Caki2 (cell line): ENCODE measurements at regions not wholly inside any gene's neighbourhood (a gene's known extent, or its start where the extent isn't known, plus 50 kb on each side); places are given as distances from the start of the nearest gene placed in this dataset.
"Not testable (repeated sequence)": the region's sequence is repeated elsewhere in the genome, so short reads cannot be mapped to it uniquely, and the experiment has no call there.

Experiments used
- DNase-seq: peaks from one replicate; pipeline ENCODE4 v3.0.0-alpha.2; 2015; ENCODE audit warnings: low read depth
- in situ Hi-C: cut with HindIII; loops from 2 replicates; pipeline ENCODE4 v1.10.0; 2016; ENCODE audit warnings: low sequenced_read_pairs, low pct_unique_long_range_greater_than_20kb, mixed read lengths

DNA sequence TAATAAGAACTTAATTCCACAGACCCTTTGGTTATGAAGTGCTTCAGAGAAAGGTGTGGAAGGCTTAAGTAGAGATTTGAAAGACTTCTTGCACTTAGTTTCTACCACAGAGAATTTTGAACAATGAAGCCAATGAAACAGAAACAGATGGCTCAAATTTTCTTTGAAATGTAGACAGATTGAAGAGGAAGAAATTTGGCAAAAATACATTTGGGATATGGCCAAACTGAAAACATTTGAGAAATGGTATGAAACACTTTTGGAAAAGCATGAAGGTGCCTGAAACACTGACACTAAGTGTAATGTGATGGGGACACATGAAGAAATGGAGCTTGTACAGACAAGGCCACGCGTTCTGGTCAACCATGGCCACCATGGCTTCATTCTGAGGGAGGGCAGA, 272.4 kb upstream of the EXOC2 start:
- no peak for DNase-seq
- in situ Hi-C loops = no loop called here

DNA sequence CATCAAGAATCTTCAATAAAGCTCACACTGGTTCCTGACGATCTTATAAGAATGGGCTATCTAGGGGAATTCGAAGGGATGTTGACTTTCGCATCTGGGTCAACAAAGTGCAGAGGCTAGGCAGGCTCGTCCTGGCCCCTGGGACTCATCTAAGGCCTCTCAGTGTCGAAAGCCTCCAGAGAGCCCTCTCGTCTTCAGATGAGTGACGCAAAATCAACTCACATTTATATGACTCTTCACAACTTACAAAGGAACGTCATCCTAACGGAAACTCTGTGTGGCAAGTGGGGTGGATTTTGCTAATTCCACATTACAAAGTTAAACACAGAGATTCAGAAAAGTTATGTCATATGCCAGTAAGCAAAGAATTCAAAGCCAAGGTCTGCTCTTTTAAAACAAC, 270.5 kb upstream of the EXOC2 start:
- no peak for DNase-seq
- in situ Hi-C loops = no loop called here

DNA sequence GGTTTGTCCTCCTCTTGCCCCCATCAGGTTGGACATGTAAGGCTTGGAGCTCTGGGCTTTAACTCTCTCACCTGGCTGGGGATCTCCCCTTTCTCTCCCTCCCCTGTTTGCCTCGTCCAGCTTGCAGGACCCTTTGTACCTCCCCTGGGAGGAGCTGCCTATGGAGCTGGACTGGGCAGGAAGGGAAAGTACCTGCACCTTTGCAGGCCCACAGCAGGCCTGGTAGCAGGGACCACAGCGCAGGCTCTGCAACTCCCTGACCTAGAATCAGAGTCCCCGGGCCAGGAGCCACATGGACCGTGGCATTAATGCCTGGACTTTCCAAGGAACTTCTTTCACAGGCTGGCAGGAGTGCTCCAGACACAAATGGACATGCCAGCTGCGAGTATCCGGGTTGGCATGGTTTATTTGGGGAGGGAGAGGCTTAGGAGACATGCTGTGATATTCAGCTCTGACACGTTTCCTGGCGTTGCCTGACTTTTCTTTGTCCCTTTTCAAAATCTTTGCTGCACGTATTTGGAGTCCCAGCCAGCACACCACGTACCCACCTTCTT, 268.5 kb upstream of the EXOC2 start:
- in situ Hi-C loops = no loop called here
- DNase-seq = no peak

DNA sequence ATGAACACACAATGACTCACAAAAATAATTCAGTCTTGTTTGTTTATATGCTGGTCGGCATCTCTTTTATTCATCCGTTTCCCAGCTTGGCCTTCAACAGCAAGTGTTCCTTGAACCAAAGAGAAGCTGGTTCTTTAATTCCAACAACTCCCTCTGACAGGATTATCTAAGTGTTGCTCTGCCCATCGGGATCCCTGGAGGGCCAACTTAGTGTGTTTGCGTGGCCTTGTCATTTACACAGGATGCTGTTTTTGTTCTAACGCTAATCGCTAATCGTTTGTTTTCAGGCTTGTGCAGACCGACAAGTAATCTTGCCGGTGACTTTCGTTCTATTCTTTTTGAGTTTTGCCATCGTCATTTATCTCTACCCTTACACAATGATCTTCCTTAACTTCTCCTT, 267.4 kb upstream of the EXOC2 start:
- no peak for DNase-seq
- in situ Hi-C loops = no loop called here

DNA sequence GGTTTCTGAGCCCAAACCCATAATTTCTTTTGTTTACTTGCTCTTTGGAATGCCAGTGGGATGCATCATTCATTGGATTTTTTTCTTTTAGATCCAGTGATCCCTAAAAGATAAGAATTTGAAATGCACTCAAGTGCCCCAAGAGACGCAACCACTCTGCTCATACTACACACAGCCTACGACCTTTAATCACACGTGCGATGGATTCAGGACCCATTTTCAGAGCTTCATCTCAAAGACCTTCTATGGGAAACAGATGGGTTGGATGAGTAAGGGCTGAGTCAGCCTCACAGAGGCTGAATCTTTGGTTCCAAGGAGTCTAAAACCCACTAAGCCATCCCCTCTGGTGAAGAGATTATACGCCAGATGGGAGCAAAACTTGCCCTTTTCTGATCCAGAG, 265.5 kb upstream of the EXOC2 start:
- in situ Hi-C loops = no loop called here
- no peak for DNase-seq

DNA sequence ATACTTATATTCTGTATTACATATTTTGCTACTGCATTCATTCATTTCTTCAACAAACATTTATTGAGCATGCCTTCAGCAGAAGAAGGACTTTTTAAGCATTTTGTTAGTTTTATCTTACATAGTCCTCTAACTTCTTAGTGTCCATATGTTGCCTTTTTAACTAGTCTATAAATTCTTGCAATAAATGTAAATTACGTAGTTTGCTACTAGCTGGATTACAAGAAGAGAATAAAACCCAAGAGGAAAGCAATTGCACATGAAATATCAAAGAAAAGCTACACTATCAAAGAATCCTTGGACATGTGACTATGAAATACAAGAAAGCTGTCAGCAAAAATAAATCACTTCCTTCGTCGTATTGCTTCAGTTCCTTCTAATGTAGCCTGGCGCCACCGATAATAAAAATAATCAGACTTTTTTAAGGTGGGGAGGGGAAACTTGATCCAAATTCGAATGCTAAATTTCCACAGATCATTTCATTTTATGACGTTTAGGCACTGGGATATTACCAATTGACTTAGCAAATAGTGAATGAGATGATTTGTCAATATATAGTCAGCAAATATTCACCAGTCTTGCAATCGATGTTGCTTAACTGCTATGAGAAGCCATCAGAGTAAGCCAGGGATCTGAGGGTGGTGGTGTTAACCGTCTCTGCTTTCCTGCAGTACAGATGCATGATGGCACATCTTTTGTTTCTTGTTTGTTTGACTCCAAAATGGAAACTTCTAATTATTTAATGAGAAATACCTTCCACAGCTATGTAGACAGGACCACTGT, 258.7 kb upstream of the EXOC2 start:
- in situ Hi-C loops = no loop called here
- DNase-seq = no peak

DNA sequence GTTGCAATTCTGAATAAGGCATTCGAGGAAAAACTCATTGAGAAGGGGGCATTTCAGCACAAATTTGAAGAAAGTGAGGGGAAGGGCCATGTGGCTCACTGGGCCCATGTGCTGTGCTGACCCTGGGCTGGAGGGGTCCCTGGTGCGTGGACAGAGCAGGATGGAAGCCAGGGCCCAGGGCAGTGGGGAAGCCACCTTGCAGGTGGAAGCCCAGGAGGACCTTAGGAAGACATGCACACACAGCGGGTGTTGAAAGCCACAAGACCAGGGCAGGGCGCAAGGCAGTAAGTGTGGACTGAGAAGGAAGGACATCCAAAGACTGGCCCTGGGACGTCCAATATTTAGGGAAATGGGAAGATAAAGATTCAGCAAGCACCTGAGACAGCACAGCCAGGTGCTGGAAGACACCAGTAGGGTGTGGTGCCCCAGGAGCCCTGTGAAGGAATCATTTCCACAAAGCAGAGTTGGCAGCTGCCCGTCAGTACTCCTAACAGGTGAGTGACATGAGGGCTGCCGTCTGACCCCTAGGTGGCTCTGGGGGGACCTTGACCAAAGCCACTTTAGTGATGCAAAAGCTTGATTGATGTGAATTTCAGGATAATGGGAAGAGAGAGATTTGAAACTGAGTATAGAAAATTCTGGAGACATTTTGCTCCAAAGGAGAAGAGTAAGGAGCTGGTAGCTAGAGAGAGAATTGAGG, 254.4 kb upstream of the EXOC2 start:
- no peak for DNase-seq
- in situ Hi-C loops = no loop called here

DNA sequence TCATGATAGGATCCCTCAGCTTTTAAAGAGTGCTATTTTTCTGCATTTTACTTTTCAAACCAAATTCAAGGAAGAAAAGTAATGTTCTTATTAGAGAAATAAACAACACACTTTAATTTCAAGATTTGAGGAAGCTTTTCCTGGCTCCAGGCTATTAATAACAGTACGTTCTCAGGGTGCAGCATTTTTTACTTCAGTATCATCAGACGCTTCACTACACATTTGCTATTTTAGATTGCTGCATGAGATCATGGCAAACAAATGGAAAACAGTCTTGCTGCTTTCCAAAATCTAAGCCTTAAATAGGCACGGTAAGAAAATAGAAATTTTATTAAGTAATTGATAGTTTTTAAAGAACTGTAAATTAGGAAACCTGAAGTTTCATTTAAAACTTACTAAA, 253.6 kb upstream of the EXOC2 start:
- in situ Hi-C loops = no loop called here
- DNase-seq = no peak

DNA sequence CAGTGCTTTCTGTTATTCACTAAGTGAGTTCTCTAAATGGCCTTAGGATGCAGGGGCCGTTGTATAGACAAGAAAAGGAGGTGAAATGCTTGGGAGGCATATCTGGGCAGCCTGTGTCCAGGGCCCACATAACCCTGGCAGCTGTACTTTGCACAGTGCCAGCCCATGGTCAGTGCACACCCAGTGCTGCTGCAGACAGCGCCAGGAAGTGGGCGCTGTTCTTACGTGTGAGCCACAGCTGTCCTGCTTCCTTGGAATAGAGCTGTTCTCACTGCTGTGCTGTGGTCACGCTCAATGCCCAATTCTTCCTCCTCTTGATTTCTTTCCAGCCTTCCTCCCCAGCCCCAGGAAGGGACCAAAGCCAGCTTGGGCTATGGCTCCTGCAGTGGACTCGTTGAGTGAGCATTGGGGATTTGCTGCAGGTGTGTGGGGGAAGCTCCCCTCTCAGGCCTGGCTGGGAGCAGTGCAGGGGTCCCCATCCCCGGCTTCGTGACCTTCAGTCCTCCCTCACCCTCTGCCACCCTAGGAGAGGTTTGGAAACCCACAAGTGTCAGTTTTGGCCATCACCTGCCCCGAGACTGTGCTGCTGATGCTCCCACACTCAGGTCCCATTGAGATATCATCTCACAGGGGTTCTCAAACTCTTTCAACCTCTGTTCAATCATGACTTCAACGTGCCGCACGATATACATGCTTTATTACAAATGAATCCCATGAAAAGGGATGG, 246.8 kb upstream of the EXOC2 start:
- in situ Hi-C loops = no loop called here
- no peak for DNase-seq

DNA sequence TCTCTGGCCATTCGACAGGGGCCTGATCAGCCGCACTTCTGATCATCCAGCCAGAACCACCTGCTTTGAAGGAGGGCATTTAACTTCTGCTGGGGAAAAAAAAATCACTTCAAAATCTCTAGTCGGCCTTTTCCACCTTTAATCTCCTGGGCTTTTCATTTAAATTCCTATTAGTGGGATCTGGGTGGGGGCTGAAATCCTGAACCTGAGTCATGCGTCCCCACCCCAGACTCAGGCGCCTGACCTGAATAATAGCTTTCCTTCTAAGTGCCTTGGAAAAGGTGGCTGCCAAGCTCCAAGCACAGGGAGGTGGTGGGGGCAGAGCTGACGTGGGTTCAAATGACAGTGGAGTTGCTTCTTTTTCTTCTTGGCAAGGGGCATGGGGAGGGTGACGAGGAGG, 246.0 kb upstream of the EXOC2 start:
- in situ Hi-C loops = no loop called here
- no peak for DNase-seq

DNA sequence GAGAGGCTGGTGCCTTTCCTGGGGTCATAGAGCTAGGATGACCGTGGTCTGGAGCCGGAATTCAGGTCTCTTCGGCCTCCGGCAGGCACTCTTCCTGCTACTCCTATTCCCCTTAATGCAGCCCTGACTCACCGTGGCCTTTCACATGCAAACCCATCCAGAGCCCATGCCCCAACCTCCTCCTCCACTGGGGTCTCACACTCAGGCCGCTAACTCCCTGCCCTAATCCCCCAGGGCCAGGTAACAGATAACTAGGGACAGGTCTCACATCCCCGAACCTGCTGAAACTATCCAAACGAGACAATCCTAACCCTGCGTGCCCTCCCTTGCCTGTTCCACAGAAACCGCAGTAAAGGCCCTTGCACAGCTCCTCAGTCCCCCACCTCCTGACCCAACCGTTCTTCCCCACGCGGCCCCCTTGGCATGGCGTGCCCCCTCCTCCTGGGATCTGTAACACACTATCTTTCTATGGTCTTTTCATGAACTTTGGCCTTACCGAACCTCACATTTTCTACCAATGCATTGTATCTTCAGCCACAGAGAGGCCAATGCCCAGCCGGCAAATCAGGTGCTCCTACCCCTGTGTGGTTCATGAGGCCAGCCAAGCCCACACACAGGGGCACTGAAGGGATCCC, 245.4 kb upstream of the EXOC2 start:
- DNase-seq = no peak
- in situ Hi-C loops = no loop called here

DNA sequence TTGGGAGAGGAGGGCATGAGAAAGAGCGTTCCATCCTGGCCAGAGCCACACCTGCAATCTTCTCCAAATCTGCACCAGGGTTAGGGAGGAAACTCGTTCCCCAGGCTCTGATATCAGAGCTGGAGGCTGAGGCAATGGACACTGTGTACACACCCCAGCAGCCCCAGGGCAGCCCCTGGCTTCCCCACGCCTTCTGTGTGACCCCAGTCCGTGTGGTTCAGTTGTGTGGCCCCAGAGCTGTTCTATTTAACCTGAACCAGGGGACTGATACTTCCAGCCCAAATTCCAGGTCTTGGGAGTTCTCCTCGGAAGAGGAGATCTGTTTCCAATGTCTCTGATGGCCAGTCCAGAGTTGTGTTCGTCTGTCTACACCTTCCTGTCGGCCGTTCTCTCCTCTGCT, 242.6 kb upstream of the EXOC2 start:
- in situ Hi-C loops = no loop called here
- no peak for DNase-seq

DNA sequence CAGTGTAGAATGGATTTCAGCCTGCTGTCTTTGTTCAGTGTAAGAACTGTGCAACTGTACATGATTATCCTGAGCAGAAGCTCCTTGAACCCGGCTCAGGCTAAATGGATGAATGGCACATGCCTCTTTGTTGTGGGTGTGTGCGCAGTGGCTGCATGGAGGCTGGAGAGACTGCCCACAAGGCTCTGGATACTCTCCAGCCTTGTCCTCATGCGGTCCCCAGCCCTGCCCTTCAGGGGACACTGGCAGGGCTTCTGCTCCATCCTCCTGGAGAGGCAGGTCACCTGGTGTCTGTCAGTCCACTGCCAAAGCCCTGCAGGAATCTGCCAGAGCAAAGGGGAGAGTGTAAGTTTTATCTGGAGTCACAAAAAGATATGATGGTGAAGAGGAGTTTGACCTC, 241.7 kb upstream of the EXOC2 start:
- in situ Hi-C loops = no loop called here
- DNase-seq = no peak

DNA sequence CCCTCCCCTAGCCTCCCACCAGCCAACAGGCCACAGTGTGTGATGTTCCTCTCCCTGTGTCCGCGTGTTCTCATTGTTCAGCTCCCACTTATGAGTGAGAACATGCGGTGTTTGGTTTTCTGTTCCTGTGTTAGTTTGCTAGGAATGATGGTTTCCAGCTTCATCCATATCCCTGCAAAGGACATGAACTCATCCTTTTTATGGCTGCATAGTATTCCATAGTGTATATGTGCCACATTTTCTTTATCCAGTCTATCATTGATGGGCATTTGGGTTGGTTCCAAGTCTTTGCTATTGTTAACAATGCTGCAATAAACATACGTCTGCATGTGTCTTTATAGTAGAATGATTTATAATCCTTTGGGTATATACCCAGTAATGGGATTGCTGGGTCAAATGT, 239.0 kb upstream of the EXOC2 start:
- DNase-seq, in situ Hi-C loops: not testable (repeated sequence)

DNA sequence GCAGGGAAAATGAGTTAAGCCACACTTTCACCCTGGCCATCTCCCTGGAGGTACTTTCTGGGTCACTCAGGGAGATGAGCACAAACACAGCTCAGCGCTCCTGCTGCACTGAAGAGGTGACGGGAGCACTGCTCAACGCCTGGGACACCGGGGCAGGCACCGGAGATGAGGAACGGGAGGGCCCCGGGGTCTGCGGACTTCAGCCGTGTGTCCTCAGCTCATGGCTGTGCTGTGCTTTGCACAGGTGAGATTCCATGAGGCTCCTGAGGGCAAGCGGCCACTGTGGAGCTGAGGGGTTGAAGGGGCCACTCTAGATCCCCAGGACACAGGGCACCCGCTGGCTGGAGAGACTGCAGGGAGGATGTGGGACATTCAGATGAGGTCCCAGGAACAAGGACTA, 234.2 kb upstream of the EXOC2 start:
- no peak for DNase-seq
- in situ Hi-C loops = no loop called here

DNA sequence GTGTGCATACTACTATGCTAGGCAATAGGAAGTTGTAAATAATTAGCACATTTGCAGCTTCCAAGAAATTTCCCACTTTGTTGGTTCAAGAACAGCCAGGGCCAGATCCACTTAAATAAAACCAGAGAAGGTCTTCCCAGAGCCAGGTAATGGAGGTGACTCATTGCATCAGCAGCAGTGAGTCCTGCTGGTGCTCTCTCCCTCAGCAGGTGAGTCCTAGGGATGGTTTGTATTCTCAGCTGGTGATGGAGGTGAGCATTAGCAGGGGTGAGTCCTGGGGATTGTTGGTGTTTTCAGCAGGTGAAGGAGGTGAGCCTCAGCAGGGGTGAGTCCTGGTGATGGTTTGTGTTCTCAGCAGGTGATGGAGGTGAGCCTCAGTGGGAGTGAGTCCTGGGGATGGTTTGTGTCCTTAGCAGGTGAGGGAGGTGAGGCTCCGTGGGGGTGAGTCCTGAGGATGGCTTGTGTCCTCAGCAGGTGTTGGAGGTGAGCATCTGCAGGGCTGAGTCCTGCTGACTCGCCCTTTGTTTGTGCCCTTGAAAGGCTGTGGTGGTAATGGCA, 232.8 kb upstream of the EXOC2 start:
- in situ Hi-C loops = no loop called here
- no peak for DNase-seq

DNA sequence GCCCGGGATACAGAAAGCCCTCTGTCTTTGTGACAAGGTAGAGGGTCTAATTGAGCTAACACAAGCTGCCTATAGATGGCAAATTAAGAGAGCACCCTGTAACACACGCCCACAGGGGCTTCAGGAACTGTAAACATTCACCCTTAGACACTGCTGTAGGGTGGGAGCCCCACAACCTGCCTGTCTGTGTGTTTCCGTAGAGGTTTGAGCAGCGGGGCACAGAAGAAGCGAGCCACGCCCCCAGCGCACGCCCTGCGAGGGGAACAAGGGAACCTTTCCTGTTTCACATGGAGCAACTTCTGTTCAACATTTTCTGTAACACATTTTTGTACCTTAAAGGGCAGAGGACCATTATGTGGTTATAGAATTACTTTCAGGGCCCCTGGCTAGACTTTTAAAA, 231.7 kb upstream of the EXOC2 start:
- in situ Hi-C loops = no loop called here
- DNase-seq = no peak

DNA sequence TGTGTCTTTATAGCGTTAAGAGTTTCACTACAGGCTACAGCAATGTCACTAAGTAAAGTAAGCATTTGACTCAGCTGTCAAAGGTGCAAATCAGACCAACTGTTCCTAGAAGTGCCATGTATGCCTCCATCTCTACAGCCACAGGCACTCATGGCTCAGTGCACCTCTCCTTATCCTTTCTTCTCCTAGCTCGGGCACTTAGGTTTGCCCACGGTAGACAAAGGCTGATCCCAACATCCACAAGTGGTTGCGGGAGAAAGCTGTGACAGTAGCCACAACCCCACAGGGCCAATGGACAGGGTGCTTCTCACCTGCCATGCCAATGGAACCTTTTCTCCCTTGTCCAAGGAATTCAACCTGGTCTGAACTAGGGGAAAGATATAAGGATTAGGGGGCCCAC, 228.5 kb upstream of the EXOC2 start:
- in situ Hi-C loops = no loop called here
- DNase-seq = no peak
